T1000 (cell line): ENCODE measurements at regions not wholly inside any gene's neighbourhood (a gene's known extent, or its start where the extent isn't known, plus 50 kb on each side); places are given as distances from the start of the nearest gene placed in this dataset.
A peak's percentile ranks its signal among the peaks of the same experiment; 100 is the strongest.

Experiments used
- DNase-seq: peaks from one replicate; lab custom pipeline; 2025; ENCODE audit warnings: mixed read lengths; lab: John Stamatoyannopoulos, UW

GRCh38 chrX:38856670-38857265, 55.5 kb downstream of the MID1IP1 start:
- DNase-seq, result no peak

GRCh38 chrX:38857736-38858523, 56.7 kb downstream of the MID1IP1 start:
- no peak for DNase-seq

- no peak for DNase-seq
Measured at GRCh38 chrX:38859602-38860001, 58.3 kb downstream of the MID1IP1 start.

GRCh38 chrX:38860106-38861013, 59.1 kb downstream of the MID1IP1 start:
- no peak for DNase-seq

GRCh38 chrX:38861489-38861888, 60.2 kb downstream of the MID1IP1 start:
- DNase-seq, result no peak

- no peak for DNase-seq
Measured at GRCh38 chrX:38862100-38862499, 60.8 kb downstream of the MID1IP1 start.

- DNase-seq, result no peak
Measured at GRCh38 chrX:38864165-38864564, 62.9 kb downstream of the MID1IP1 start.

- DNase-seq, result no peak
Measured at GRCh38 chrX:38868321-38868720, 67.1 kb downstream of the MID1IP1 start.

GRCh38 chrX:38868941-38869401, 67.7 kb downstream of the MID1IP1 start:
- peak; percentile 2 for DNase-seq

GRCh38 chrX:38870361-38870895, 69.2 kb downstream of the MID1IP1 start:
- DNase-seq, result no peak

- no peak for DNase-seq
Measured at GRCh38 chrX:38871129-38872029, 70.1 kb downstream of the MID1IP1 start.

GRCh38 chrX:38877366-38877765, 76.1 kb downstream of the MID1IP1 start:
- no peak for DNase-seq

- DNase-seq, result no peak
Measured at GRCh38 chrX:38878641-38879340, 77.5 kb downstream of the MID1IP1 start.

- no peak for DNase-seq
Measured at GRCh38 chrX:38879631-38880220, 78.5 kb downstream of the MID1IP1 start.

GRCh38 chrX:38880296-38880854, 79.1 kb downstream of the MID1IP1 start:
- DNase-seq, result no peak

GRCh38 chrX:38881066-38881465, 79.8 kb downstream of the MID1IP1 start:
- DNase-seq, result no peak

- no peak for DNase-seq
Measured at GRCh38 chrX:38881727-38882126, 80.5 kb downstream of the MID1IP1 start.

GRCh38 chrX:38882894-38883626, 81.8 kb downstream of the MID1IP1 start:
- DNase-seq, result peak; percentile 46

GRCh38 chrX:38886112-38886511, 84.9 kb downstream of the MID1IP1 start:
- DNase-seq, result no peak
